ENCODE measurements at regions not wholly inside any gene's neighbourhood (a gene's known extent, or its start where the extent isn't known, plus 50 kb on each side); places are given as distances from the start of the nearest gene placed in this dataset.

GRCh38 chr16:7953360-7953759 is 620.7 kb downstream of the RBFOX1 start:
- dilution Hi-C loops (cut with MboI; ENCODE audit: extremely low pct_ligation_motif_present, low sequenced_read_pairs) = no loop called here
- DNase-seq (ENCODE audit: low read depth, low spot score) = no peak
- no peak for TF ChIP-seq EZH2 (IDR thresholded peaks at IDR 0.05; ENCODE audit: low read length)
- H3K79me2 ChIP-seq (ENCODE audit: control insufficient read depth, insufficient read depth, low read length) = no peaks in the 10 kb centered on the region
- H3K27me3 ChIP-seq (ENCODE audit: control insufficient read depth, extremely low read depth, insufficient read depth, low read length) = no peaks in the 10 kb centered on the region
- no peak overlapping the region for H3K9ac ChIP-seq (ENCODE audit: control insufficient read depth, extremely low read depth, insufficient read depth, low read length)
- H4K20me1 ChIP-seq (ENCODE audit: control insufficient read depth, extremely low read depth, insufficient read depth, low read length) = no peaks in the 10 kb centered on the region
- no peak overlapping the region for H2AFZ ChIP-seq (ENCODE audit: control insufficient read depth, low read length)
- FAIRE-seq = no peak
- H3K9me1 ChIP-seq (ENCODE audit: control insufficient read depth, extremely low read depth, insufficient read depth, low read length) = no peaks in the 10 kb centered on the region
- no peaks in the 10 kb centered on the region for H3K36me3 ChIP-seq (ENCODE audit: control insufficient read depth in 2 of 2, extremely low read depth in 1 of 2, insufficient read depth in 2 of 2, low read length in 2 of 2)
- H3K4me1 ChIP-seq (ENCODE audit: control insufficient read depth, extremely low read depth, insufficient read depth, low read length) = no peaks in the 10 kb centered on the region
- H3K9me3 ChIP-seq (ENCODE audit: control insufficient read depth, low read depth, low read length) = no peaks in the 10 kb centered on the region
- H3K27ac ChIP-seq (ENCODE audit: control insufficient read depth, insufficient read depth, low read length) = no peak overlapping the region
- no peak overlapping the region for H3K4me3 ChIP-seq (ENCODE audit: control insufficient read depth in 2 of 3, extremely low read depth in 1 of 3, insufficient read depth in 2 of 3, low read depth in 1 of 3, low read length in 3 of 3)
- no peak overlapping the region for H3K4me2 ChIP-seq (ENCODE audit: control insufficient read depth, extremely low read depth, insufficient read depth, low read depth, low read length)

GRCh38 chr16:7946142-7946541 is 613.5 kb downstream of the RBFOX1 start:
- no peak for FAIRE-seq
- H3K4me3 ChIP-seq (ENCODE audit: control insufficient read depth in 2 of 3, extremely low read depth in 1 of 3, insufficient read depth in 2 of 3, low read depth in 1 of 3, low read length in 3 of 3) = no peak overlapping the region
- H3K9me1 ChIP-seq (ENCODE audit: control insufficient read depth, extremely low read depth, insufficient read depth, low read length) = no peaks in the 10 kb centered on the region
- dilution Hi-C loops (cut with MboI; ENCODE audit: extremely low pct_ligation_motif_present, low sequenced_read_pairs) = no loop called here
- H3K4me1 ChIP-seq (ENCODE audit: control insufficient read depth, extremely low read depth, insufficient read depth, low read length) = no peaks in the 10 kb centered on the region
- no peak overlapping the region for H3K4me2 ChIP-seq (ENCODE audit: control insufficient read depth, extremely low read depth, insufficient read depth, low read depth, low read length)
- H3K27ac ChIP-seq (ENCODE audit: control insufficient read depth, insufficient read depth, low read length) = no peak overlapping the region
- peaks cover 1% of the 10 kb centered on the region for H3K9me3 ChIP-seq (ENCODE audit: control insufficient read depth, low read depth, low read length)
- H4K20me1 ChIP-seq (ENCODE audit: control insufficient read depth, extremely low read depth, insufficient read depth, low read length) = no peaks in the 10 kb centered on the region
- no peaks in the 10 kb centered on the region for H3K79me2 ChIP-seq (ENCODE audit: control insufficient read depth, insufficient read depth, low read length)
- H3K36me3 ChIP-seq (ENCODE audit: control insufficient read depth in 2 of 2, extremely low read depth in 1 of 2, insufficient read depth in 2 of 2, low read length in 2 of 2) = no peaks in the 10 kb centered on the region
- DNase-seq (ENCODE audit: low read depth, low spot score) = no peak
- H3K27me3 ChIP-seq (ENCODE audit: control insufficient read depth, extremely low read depth, insufficient read depth, low read length) = no peaks in the 10 kb centered on the region
- H3K9ac ChIP-seq (ENCODE audit: control insufficient read depth, extremely low read depth, insufficient read depth, low read length) = no peak overlapping the region
- no peak overlapping the region for H2AFZ ChIP-seq (ENCODE audit: control insufficient read depth, low read length)
- TF ChIP-seq CTCF (optimal IDR thresholded peaks at IDR 0.05 in 1 of 3, IDR thresholded peaks at IDR 0.05 in 1 of 3, conservative IDR thresholded peaks at IDR 0.05 in 1 of 3; ENCODE audit: extremely low read depth in 1 of 3, insufficient read depth in 2 of 3, low read length in 3 of 3) = no peak
- no peak for TF ChIP-seq EZH2 (IDR thresholded peaks at IDR 0.05; ENCODE audit: low read length)

- H3K9me3 ChIP-seq (ENCODE audit: control insufficient read depth, low read depth, low read length) = peaks cover 2% of the 10 kb centered on the region
- no peaks in the 10 kb centered on the region for H3K79me2 ChIP-seq (ENCODE audit: control insufficient read depth, insufficient read depth, low read length)
- H3K27ac ChIP-seq (ENCODE audit: control insufficient read depth, insufficient read depth, low read length) = no peak overlapping the region
- dilution Hi-C loops (cut with MboI; ENCODE audit: extremely low pct_ligation_motif_present, low sequenced_read_pairs) = no loop called here
- no peaks in the 10 kb centered on the region for H3K9me1 ChIP-seq (ENCODE audit: control insufficient read depth, extremely low read depth, insufficient read depth, low read length)
- no peaks in the 10 kb centered on the region for H3K36me3 ChIP-seq (ENCODE audit: control insufficient read depth in 2 of 2, extremely low read depth in 1 of 2, insufficient read depth in 2 of 2, low read length in 2 of 2)
- H3K4me3 ChIP-seq (ENCODE audit: control insufficient read depth in 2 of 3, extremely low read depth in 1 of 3, insufficient read depth in 2 of 3, low read depth in 1 of 3, low read length in 3 of 3) = no peak overlapping the region
- no peak overlapping the region for H3K4me2 ChIP-seq (ENCODE audit: control insufficient read depth, extremely low read depth, insufficient read depth, low read depth, low read length)
- DNase-seq (ENCODE audit: low read depth, low spot score) = no peak
- no peak overlapping the region for H3K9ac ChIP-seq (ENCODE audit: control insufficient read depth, extremely low read depth, insufficient read depth, low read length)
- H4K20me1 ChIP-seq (ENCODE audit: control insufficient read depth, extremely low read depth, insufficient read depth, low read length) = no peaks in the 10 kb centered on the region
- H2AFZ ChIP-seq (ENCODE audit: control insufficient read depth, low read length) = no peak overlapping the region
- TF ChIP-seq CTCF (optimal IDR thresholded peaks at IDR 0.05 in 1 of 3, IDR thresholded peaks at IDR 0.05 in 1 of 3, conservative IDR thresholded peaks at IDR 0.05 in 1 of 3; ENCODE audit: extremely low read depth in 1 of 3, insufficient read depth in 2 of 3, low read length in 3 of 3) (no peak), EZH2 (IDR thresholded peaks at IDR 0.05; ENCODE audit: low read length) (no peak)
- no peak for FAIRE-seq
- no peaks in the 10 kb centered on the region for H3K27me3 ChIP-seq (ENCODE audit: control insufficient read depth, extremely low read depth, insufficient read depth, low read length)
- H3K4me1 ChIP-seq (ENCODE audit: control insufficient read depth, extremely low read depth, insufficient read depth, low read length) = no peaks in the 10 kb centered on the region
These were observed 605.5 kb downstream of the RBFOX1 start for GRCh38 chr16:7938175-7938574.
